Left cardiac atrium (tissue), 4 donors: ENCODE measurements at regions not wholly inside any gene's neighbourhood (a gene's known extent, or its start where the extent isn't known, plus 50 kb on each side); places are given as distances from the start of the nearest gene placed in this dataset.
A peak's percentile ranks its signal among the peaks of the same experiment; 100 is the strongest.

Experiments
- ATAC-seq, 2 donors: fragments of 200-7000 bp; cut with Tn5 transposase; one replicate each; pipeline ENCODE4 v1.9.1; 2020; ENCODE audit warnings: mild to moderate bottlenecking in 2 of 2, moderate library complexity in 2 of 2
- DNase-seq: peaks from one replicate; pipeline ENCODE4 v3.0.0-alpha.2; 2020
- intact Hi-C, 2 donors: fragments of 100-400 bp; cut with DNase I; formaldehyde crosslinking; loops; one replicate each; pipeline versions ENCODE4 v1.14.1 to v1.15.1; 2022 to 2023
- donor health status: DM: no; HTN: yes; CAD: no.
- donor health status: DM: no; HTN: yes; CAD: no; lungs with severe emphysema.
- donor health status: DM: yes; HTN: yes; CAD: no.
- donor health status: Dilated cardiomyopathy.

- intact Hi-C loops: no loop called here
- no peak for DNase-seq
- ATAC-seq: no peak
Measured at GRCh38 chr21:22584308-22584707, 1586.1 kb downstream of the NCAM2 start.

GRCh38 chr21:22585558-22585957, 1587.3 kb downstream of the NCAM2 start:
- ATAC-seq (no peak), DNase-seq (no peak)
- intact Hi-C loops: no loop called here

DNA sequence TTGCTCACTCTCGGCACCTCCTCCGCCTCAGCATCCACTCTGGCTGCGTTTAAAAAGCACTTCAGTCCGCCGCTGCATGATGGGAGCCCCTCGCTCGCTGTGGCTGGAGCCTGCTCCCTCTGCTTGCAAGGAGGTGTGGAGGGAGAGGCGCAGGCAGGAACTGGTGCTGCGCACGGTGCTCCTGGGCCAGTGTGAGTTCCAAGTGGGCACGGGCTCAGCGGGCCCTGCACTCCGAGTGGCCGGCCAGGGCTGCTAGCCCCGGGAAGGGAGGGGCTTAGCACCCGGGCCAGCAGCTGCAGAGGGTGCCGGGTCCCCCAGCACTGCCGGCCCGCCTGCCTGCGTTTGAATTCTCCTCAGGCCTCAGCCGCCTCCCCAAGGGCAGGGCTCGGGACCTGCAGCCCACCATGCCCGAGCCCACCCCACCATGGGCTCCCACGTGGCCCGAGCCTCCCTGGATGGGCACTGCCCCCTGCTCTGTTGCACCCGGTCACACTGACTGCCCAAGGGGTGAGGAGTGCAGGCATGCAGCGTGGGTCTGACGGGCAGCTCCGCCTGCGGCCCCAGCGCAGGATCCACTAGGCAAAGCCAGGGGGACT, 1599.5 kb downstream of the NCAM2 start:
- intact Hi-C loops: no loop called here
- ATAC-seq: no peak
- DNase-seq: no peak

DNA sequence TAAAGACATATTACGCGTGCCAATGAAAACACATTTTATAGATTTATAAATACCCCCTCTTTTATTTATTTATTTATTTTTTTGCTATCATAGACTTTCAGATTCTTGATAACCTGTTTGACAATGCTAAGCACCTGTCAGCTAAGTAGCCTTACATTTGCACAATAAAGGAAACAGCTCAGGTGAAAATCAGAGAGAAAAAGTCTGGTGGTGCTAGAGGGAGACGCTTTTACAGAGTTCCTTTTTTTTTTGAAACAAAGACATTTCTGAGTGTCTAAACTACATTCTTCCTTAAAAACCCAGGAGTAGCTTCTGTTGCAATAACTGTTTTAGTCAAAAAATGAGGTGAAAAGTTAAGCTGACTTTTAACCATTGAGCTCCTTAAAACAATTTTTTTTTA, 1611.6 kb downstream of the NCAM2 start:
- intact Hi-C loops: no loop called here
- ATAC-seq (no peak), DNase-seq (no peak)

- DNase-seq: no peak
- no peak for ATAC-seq
- intact Hi-C loops: no loop called here
Measured at GRCh38 chr21:22627911-22628310, 1629.7 kb downstream of the NCAM2 start.

- no peak for DNase-seq
- ATAC-seq: no peak
- intact Hi-C loops: no loop called here
Measured at GRCh38 chr21:22630953-22631465, 1632.8 kb downstream of the NCAM2 start.

GRCh38 chr21:22632176-22632575, 1634.0 kb downstream of the NCAM2 start:
- intact Hi-C loops: no loop called here
- DNase-seq (no peak), ATAC-seq (no peak)

DNA sequence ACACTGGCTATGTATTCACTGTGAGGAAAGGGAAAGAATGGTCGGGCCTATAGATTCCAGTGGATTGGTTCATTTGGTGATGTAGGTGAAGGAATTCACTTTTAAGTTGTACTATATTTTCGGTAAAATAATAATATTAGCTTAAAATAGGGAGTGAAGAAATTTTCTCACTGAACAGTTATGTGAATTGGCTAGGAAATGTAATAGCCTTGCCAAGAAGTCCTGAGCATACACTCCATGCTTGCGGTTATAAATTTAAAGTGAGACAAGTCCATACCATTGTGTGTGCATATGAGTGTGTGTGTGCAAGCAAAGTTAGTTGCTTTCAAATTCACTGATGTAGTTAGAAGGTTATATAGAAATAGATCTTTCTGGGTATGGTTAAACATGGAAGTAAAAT, 1651.0 kb downstream of the NCAM2 start:
- ATAC-seq: no peak

GRCh38 chr21:22650226-22650625, 1652.0 kb downstream of the NCAM2 start:
- intact Hi-C loops: no loop called here

More for the DNA sequence above, 1651.0 kb downstream of the NCAM2 start:
- intact Hi-C loops: no loop called here
- no peak for DNase-seq

GRCh38 chr21:22657781-22658180, 1659.6 kb downstream of the NCAM2 start:
- ATAC-seq (no peak), DNase-seq (no peak)
- intact Hi-C loops: no loop called here

More at GRCh38 chr21:22650226-22650625, 1652.0 kb downstream of the NCAM2 start:
- ATAC-seq (peak in 1 of 2 donors; percentile 12), DNase-seq (no peak)

DNA sequence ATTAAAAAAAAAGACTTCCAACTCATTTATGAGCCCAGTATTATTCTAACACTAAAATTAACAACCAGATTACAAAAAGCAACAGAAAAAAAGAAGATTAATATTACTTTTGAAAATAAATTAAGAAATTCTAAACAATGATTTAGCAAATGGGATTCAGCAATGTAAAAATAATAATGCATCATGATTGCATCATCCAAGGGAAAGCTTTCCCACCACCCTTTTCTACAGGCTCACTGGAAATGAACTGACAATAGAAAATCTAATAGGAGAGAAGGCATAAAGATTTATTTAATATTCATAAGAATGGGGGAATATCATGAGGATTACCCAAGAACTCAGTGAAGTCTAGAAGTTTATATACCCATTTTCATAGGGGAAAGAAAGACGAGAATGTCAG, 1671.9 kb downstream of the NCAM2 start:
- no peak for DNase-seq
- no peak for ATAC-seq
- intact Hi-C loops: no loop called here

- intact Hi-C loops: no loop called here
- DNase-seq: no peak
Measured at GRCh38 chr21:22679207-22679606, 1681.0 kb downstream of the NCAM2 start.

DNA sequence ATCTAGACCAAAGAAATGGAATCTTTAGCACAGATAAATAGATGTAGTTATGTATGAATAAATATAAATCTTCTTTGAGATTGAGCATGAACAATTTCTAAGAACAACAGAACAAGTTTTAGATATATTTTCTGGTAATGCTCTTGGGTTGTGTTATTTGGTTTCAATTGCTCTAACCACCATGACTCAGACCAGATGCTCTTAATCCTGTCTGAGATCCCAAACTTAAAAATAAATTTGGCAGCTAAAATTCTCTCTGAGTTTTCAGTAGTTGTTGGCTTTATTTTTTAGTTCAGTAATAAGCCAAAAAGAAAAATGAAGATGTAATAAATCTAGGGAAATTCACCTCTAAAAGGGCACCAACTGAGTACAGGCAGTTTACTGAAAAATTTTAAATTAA, 1693.4 kb downstream of the NCAM2 start:
- ATAC-seq (no peak), DNase-seq (no peak)
- intact Hi-C loops: no loop called here

More at GRCh38 chr21:22679207-22679606, 1681.0 kb downstream of the NCAM2 start:
- ATAC-seq: no peak

DNA sequence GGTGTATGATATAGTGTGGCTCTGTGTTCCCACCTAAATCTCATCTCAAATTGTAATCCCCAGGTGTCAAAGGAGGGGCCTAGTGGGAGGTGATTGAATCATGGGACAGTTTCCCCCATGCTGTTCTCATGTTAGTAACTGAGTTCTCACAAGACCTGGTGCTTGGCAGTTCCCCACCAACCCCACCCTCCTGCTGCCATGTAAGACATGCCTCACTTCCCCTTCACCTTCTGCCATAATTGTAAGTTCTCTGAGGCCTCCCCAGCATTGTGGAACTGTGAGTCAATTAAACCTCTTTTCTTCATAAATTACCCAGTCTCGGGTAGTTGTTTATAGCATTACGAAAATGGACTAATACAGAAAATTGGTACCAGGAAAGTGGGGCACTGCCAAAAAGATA, 1705.3 kb downstream of the NCAM2 start:
- intact Hi-C loops: no loop called here
- ATAC-seq (no peak), DNase-seq (no peak)

- DNase-seq: no peak
- intact Hi-C loops: no loop called here
Measured at GRCh38 chr21:22710721-22711120, 1712.5 kb downstream of the NCAM2 start.

DNA sequence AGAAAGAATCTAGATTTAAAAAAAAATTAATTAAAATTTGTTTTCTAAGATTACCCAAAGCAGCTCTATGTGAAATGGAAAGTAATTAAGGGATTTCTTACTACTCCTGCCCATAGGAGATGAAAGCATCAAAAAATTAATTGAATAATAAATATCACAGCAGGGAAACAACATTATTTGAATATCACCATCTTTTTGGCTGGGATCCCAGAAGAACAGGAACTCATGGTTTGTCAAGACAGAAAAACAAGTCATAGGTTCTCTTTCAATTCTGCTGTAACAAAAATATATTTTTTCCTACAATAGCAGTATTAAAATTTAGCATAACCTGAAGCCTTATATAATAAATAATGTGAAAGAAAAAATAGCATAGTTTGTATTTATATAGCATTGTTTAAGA, 1713.4 kb downstream of the NCAM2 start:
- ATAC-seq (no peak), DNase-seq (no peak)
- intact Hi-C loops: no loop called here

More at GRCh38 chr21:22710721-22711120, 1712.5 kb downstream of the NCAM2 start:
- ATAC-seq: no peak

- no peak for DNase-seq
- intact Hi-C loops: no loop called here
- no peak for ATAC-seq
Measured at GRCh38 chr21:22725436-22725835, 1727.2 kb downstream of the NCAM2 start.

DNA sequence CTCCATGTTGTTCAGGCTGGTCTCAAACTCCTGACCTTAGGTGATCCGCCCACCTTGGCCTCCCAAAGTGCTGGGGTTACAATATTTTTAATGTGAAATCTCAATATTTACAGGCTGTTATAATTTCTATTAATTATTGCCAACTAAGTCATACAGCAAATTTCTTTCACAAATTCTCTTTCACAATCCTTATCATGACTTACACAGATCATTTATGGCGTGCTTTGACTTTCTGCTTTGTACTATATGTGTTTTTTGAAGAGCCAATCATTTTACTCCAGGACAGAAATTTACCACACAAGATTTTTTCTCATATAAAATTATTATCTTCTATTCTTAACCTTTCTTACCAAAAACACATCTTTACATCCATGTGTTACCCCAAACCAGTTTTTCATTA, 1729.9 kb downstream of the NCAM2 start:
- intact Hi-C loops: no loop called here
- DNase-seq: no peak
- ATAC-seq: no peak

DNA sequence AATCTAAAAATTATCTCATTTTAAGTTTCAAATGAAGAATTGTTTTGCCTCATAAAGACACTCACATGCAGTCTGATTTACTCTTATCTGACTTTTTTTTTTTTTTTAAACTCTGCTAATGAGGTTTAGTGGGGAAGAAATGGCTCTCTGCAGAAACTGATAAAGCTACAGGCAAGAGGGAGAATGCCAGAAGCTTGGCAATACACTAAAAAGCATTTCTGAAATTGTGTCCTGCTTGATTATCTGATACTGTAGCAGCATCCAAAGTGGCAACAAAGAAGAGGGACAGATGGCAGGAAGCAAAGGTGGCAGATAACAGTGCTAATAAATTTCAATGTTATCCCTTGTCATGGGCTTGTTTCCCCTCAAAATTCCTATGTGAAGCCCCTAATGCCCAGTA, 1744.9 kb downstream of the NCAM2 start:
- no peak for DNase-seq
- intact Hi-C loops: no loop called here

DNA sequence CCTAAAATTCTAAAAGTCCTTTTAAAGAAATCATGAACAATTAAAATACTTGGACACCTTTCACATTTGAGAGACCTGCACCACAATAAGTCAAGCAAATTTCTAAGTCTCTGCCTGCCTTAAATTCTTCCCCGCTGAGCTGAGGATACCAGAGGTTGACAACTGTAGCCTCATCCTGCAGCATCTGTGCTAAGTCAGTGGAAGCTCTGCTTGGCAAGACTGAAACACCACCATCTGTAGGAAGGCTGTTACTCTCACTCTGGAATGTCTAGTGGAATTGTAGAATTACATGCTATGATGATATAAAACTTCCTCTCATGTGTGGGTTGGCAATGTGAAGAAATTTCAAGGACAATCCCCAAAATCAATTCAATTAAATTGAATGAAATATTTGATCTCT, 1756.5 kb downstream of the NCAM2 start:
- DNase-seq: no peak
- intact Hi-C loops: no loop called here
- no peak for ATAC-seq

More for the DNA sequence above, 1744.9 kb downstream of the NCAM2 start:
- ATAC-seq: no peak

- DNase-seq (no peak), ATAC-seq (no peak)
- intact Hi-C loops: no loop called here
Measured at GRCh38 chr21:22758478-22758877, 1760.3 kb downstream of the NCAM2 start.

DNA sequence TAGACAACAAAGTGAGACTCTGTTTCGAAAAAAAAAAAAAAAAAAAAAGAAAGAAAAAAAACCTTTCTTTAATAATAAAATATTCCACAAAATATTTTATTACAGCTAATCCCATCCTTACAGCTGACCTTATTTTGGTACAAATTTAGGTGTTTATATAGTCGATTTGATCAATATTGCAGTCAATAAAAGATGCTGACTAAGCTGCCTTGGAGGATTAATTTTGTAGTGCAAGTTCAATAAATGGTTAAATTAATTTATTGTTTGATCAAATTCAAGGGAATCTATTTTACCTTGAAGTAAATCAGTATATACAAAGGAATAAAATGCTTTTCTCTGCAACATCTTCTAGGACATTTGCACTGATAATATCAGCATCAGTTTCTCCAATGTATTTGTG, 1764.3 kb downstream of the NCAM2 start:
- intact Hi-C loops: no loop called here
- DNase-seq (no peak), ATAC-seq (no peak)
